Glomerular visceral epithelial cell (primary cell): ENCODE measurements at regions not wholly inside any gene's neighbourhood (a gene's known extent, or its start where the extent isn't known, plus 50 kb on each side); places are given as distances from the start of the nearest gene placed in this dataset.
A peak's percentile ranks its signal among the peaks of the same experiment; 100 is the strongest.

Source experiments
- DNase-seq: peaks from one replicate; pipeline ENCODE4 v3.0.0-alpha.2; 2016; ENCODE audit errors: extremely low spot score

GRCh38 chr5:92505925-92506324, 1075.1 kb downstream of the NR2F1-AS1 start:
- peak; percentile 6 for DNase-seq

GRCh38 chr5:92505145-92505544, 1075.9 kb downstream of the NR2F1-AS1 start:
- DNase-seq, result no peak

- no peak for DNase-seq
Measured at GRCh38 chr5:92504346-92504745, 1076.7 kb downstream of the NR2F1-AS1 start.

- DNase-seq, result no peak
Measured at GRCh38 chr5:92500752-92501151, 1080.3 kb downstream of the NR2F1-AS1 start.

GRCh38 chr5:92496545-92496944, 1084.5 kb downstream of the NR2F1-AS1 start:
- DNase-seq, result no peak

- DNase-seq, result no peak
Measured at GRCh38 chr5:92494508-92494907, 1086.5 kb downstream of the NR2F1-AS1 start.

- no peak for DNase-seq
Measured at GRCh38 chr5:92492908-92493307, 1088.1 kb downstream of the NR2F1-AS1 start.

GRCh38 chr5:92484484-92484883, 1096.5 kb downstream of the NR2F1-AS1 start:
- DNase-seq, result no peak

GRCh38 chr5:92472981-92473566, 1090.0 kb upstream of the ARRDC3 start:
- no peak for DNase-seq

GRCh38 chr5:92471861-92472260, 1088.7 kb upstream of the ARRDC3 start:
- DNase-seq, result no peak

- DNase-seq, result no peak
Measured at GRCh38 chr5:92470770-92471169, 1087.7 kb upstream of the ARRDC3 start.

- no peak for DNase-seq
Measured at GRCh38 chr5:92468295-92468694, 1085.2 kb upstream of the ARRDC3 start.

- DNase-seq, result no peak
Measured at GRCh38 chr5:92467695-92468094, 1084.6 kb upstream of the ARRDC3 start.

- no peak for DNase-seq
Measured at GRCh38 chr5:92460505-92460904, 1077.4 kb upstream of the ARRDC3 start.

- no peak for DNase-seq
Measured at GRCh38 chr5:92459654-92460053, 1076.5 kb upstream of the ARRDC3 start.

- DNase-seq, result no peak
Measured at GRCh38 chr5:92455011-92455410, 1071.9 kb upstream of the ARRDC3 start.

GRCh38 chr5:92444888-92445287, 1061.8 kb upstream of the ARRDC3 start:
- no peak for DNase-seq

GRCh38 chr5:92435781-92436180, 1052.7 kb upstream of the ARRDC3 start:
- DNase-seq, result no peak

GRCh38 chr5:92429646-92430045, 1046.5 kb upstream of the ARRDC3 start:
- DNase-seq, result no peak

- no peak for DNase-seq
Measured at GRCh38 chr5:92428415-92428814, 1045.3 kb upstream of the ARRDC3 start.

- DNase-seq, result no peak
Measured at GRCh38 chr5:92424785-92425426, 1041.8 kb upstream of the ARRDC3 start.

GRCh38 chr5:92421942-92422341, 1038.8 kb upstream of the ARRDC3 start:
- DNase-seq, result no peak

- DNase-seq, result no peak
Measured at GRCh38 chr5:92421196-92421595, 1038.1 kb upstream of the ARRDC3 start.

GRCh38 chr5:92419261-92419660, 1036.1 kb upstream of the ARRDC3 start:
- DNase-seq, result no peak
